ENCODE measurements at regions not wholly inside any gene's neighbourhood (a gene's known extent, or its start where the extent isn't known, plus 50 kb on each side); places are given as distances from the start of the nearest gene placed in this dataset.
A peak's percentile ranks its signal among the peaks of the same experiment; 100 is the strongest.

GRCh38 chr2:59756150-59756549 is 797.3 kb downstream of the BCL11A start:
- ChIA-PET CTCF (no interaction called here), POLR2A (no interaction called here)
- in situ Hi-C loops (cut with HindIII; ENCODE audit: low pct_unique_long_range_greater_than_20kb, low sequenced_read_pairs) = no loop called here
- DNase-seq (ENCODE audit: low read depth, low spot score) (no peak), ATAC-seq (no peak)
- H3K27ac ChIP-seq (ENCODE audit: low read length) = no peak overlapping the region
- no TSS peak for BruUV-seq (replicated peaks)
- intact Hi-C loops (cut with micrococcal nuclease; ENCODE audit: unreplicated experiment) = no loop called here
- no peaks in the 10 kb centered on the region for H3K27me3 ChIP-seq (ENCODE audit: control insufficient read depth, insufficient read depth, low read length)
- H3K36me3 ChIP-seq (ENCODE audit: control insufficient read depth, insufficient read depth, low read length) = no peaks in the 10 kb centered on the region
- H3K9me3 ChIP-seq (ENCODE audit: control insufficient read depth, insufficient read depth, low read depth, low read length) = no peaks in the 10 kb centered on the region
- TF ChIP-seq POLR2AphosphoS5 (IDR thresholded peaks at IDR 0.05; ENCODE audit: low read depth, low read length) = no peak
- no peak for TF ChIP-seq TCF7L2 (IDR thresholded peaks at IDR 0.05; ENCODE audit: low read depth, low read length)
- no peak for TF ChIP-seq SIN3A (IDR thresholded peaks at IDR 0.05; ENCODE audit: borderline replicate concordance, insufficient read depth, low read depth, low read length)
- no peak for TF ChIP-seq REST (IDR thresholded peaks at IDR 0.05; ENCODE audit: insufficient read depth in 1 of 2, low read depth in 2 of 2, low read length in 1 of 2)
- TF ChIP-seq CTCF (IDR thresholded peaks at IDR 0.05) = no peak
- H3K4me3 ChIP-seq (ENCODE audit: low read depth in 2 of 2, low read length in 2 of 2) = no peak overlapping the region
- H3K4me1 ChIP-seq (ENCODE audit: control insufficient read depth, insufficient read depth, low read length) = no peaks in the 10 kb centered on the region

- intact Hi-C loops (cut with micrococcal nuclease; ENCODE audit: unreplicated experiment) = no loop called here
- POLR2A ChIA-PET = no interaction called here
- Histone ChIP-seq H3K9me3 (ENCODE audit: control insufficient read depth, insufficient read depth, low read depth, low read length) (no peaks in the 10 kb centered on the region), H3K27me3 (ENCODE audit: control insufficient read depth, insufficient read depth, low read length) (no peaks in the 10 kb centered on the region), H3K36me3 (ENCODE audit: control insufficient read depth, insufficient read depth, low read length) (no peaks in the 10 kb centered on the region), H3K27ac (ENCODE audit: low read length) (no peak overlapping the region), H3K4me3 (ENCODE audit: low read depth in 2 of 2, low read length in 2 of 2) (no peak overlapping the region), H3K4me1 (ENCODE audit: control insufficient read depth, insufficient read depth, low read length) (no peaks in the 10 kb centered on the region)
- in situ Hi-C loops (cut with HindIII; ENCODE audit: low pct_unique_long_range_greater_than_20kb, low sequenced_read_pairs) = no loop called here
- DNase-seq (ENCODE audit: low read depth, low spot score) = no peak
- ATAC-seq = no peak
- CTCF ChIA-PET = no interaction called here
- no TSS peak for BruUV-seq (replicated peaks)
- TF ChIP-seq TCF7L2 (IDR thresholded peaks at IDR 0.05; ENCODE audit: low read depth, low read length) = no peak
- TF ChIP-seq SIN3A (IDR thresholded peaks at IDR 0.05; ENCODE audit: borderline replicate concordance, insufficient read depth, low read depth, low read length) = no peak
- TF ChIP-seq CTCF (IDR thresholded peaks at IDR 0.05) = peak; percentile 36; the same call in 1 of the 2 replicates
- TF ChIP-seq POLR2AphosphoS5 (IDR thresholded peaks at IDR 0.05; ENCODE audit: low read depth, low read length) = no peak
These were observed 799.3 kb downstream of the BCL11A start for GRCh38 chr2:59754011-59754735.
